GM18867 (cell line): ENCODE measurements at regions not wholly inside any gene's neighbourhood (a gene's known extent, or its start where the extent isn't known, plus 50 kb on each side); places are given as distances from the start of the nearest gene placed in this dataset.

ENCODE experiments used
- ATAC-seq: cut with Tn5 transposase; IDR thresholded peaks from one replicate; pipeline ENCODE4 v1.9.1; 2021; ENCODE audit warnings: mild to moderate bottlenecking, moderate library complexity; ENCODE audit not compliant: unreplicated experiment

- ATAC-seq: peak; percentile 86
These were observed 144.2 kb upstream of the FBXL4 start for GRCh38 chr6:99091985-99092384.

- ATAC-seq: no peak
These were observed 132.4 kb upstream of the FBXL4 start for GRCh38 chr6:99080191-99080590.

GRCh38 chr6:99079058-99079457, 131.3 kb upstream of the FBXL4 start:
- ATAC-seq: no peak

GRCh38 chr6:99073223-99073622, 125.5 kb upstream of the FBXL4 start:
- no peak for ATAC-seq

GRCh38 chr6:99066044-99066443, 118.3 kb upstream of the FBXL4 start:
- no peak for ATAC-seq

- ATAC-seq: no peak
These were observed 117.1 kb upstream of the FBXL4 start for GRCh38 chr6:99064834-99065233.

- ATAC-seq: no peak
These were observed 88.9 kb upstream of the FBXL4 start for GRCh38 chr6:99036672-99037071.

- ATAC-seq: no peak
These were observed 84.7 kb upstream of the FBXL4 start for GRCh38 chr6:99032396-99032795.

- no peak for ATAC-seq
These were observed 84.2 kb upstream of the FBXL4 start for GRCh38 chr6:99031957-99032356.

GRCh38 chr6:99030915-99031314, 83.2 kb upstream of the FBXL4 start:
- ATAC-seq: no peak

- no peak for ATAC-seq
These were observed 78.4 kb upstream of the FBXL4 start for GRCh38 chr6:99026135-99026534.

- no peak for ATAC-seq
These were observed 76.3 kb upstream of the FBXL4 start for GRCh38 chr6:99024089-99024488.

GRCh38 chr6:99022039-99022609, 74.4 kb upstream of the FBXL4 start:
- ATAC-seq: no peak

GRCh38 chr6:99019381-99019780, 71.6 kb upstream of the FBXL4 start:
- no peak for ATAC-seq

GRCh38 chr6:99017150-99017549, 69.4 kb upstream of the FBXL4 start:
- no peak for ATAC-seq

- ATAC-seq: no peak
These were observed 68.6 kb upstream of the FBXL4 start for GRCh38 chr6:99016355-99016754.

GRCh38 chr6:99014061-99014460, 66.3 kb upstream of the FBXL4 start:
- no peak for ATAC-seq

- ATAC-seq: no peak
These were observed 65.9 kb upstream of the FBXL4 start for GRCh38 chr6:99013661-99014060.

GRCh38 chr6:99013145-99013544, 65.4 kb upstream of the FBXL4 start:
- ATAC-seq: no peak

- ATAC-seq: no peak
These were observed 63.4 kb upstream of the FBXL4 start for GRCh38 chr6:99011151-99011550.

GRCh38 chr6:99002831-99003230, 55.1 kb upstream of the FBXL4 start:
- no peak for ATAC-seq

GRCh38 chr6:98998103-98998502, 50.4 kb upstream of the FBXL4 start:
- ATAC-seq: no peak
